ENCODE measurements at regions not wholly inside any gene's neighbourhood (a gene's known extent, or its start where the extent isn't known, plus 50 kb on each side); places are given as distances from the start of the nearest gene placed in this dataset.

GRCh38 chr4:177692907-177693306 is 250.7 kb upstream of the AGA start:
- Histone ChIP-seq H3K4me1 (ENCODE audit: control insufficient read depth in 5 of 5, insufficient read depth in 5 of 5, low read length in 5 of 5) (no peaks in the 10 kb centered on the region), H3K27ac (ENCODE audit: low read depth in 1 of 2, low read length in 1 of 2) (no peak overlapping the region), H3K27me3 (ENCODE audit: control insufficient read depth in 3 of 3, insufficient read depth in 3 of 3, low read length in 2 of 3) (no peaks in the 10 kb centered on the region), H3K36me3 (ENCODE audit: control insufficient read depth in 4 of 4, insufficient read depth in 4 of 4, low read length in 4 of 4) (no peaks in the 10 kb centered on the region), H3K9me3 (ENCODE audit: control insufficient read depth in 4 of 4, insufficient read depth in 3 of 4, low read length in 3 of 4) (peaks cover 0 to 2% (median 0%) of the 10 kb centered on the region in 4 donors), H3K4me3 (no peak overlapping the region), H3K9ac (ENCODE audit: insufficient read depth in 1 of 2, low read length in 2 of 2) (no peak overlapping the region)
- no peak for TF ChIP-seq CTCF (IDR thresholded peaks at IDR 0.05; ENCODE audit: control extremely low read depth, extremely low read depth)
- WGBS, 2 donors, result 74 to 80% methylated on average over 1 of the region's 1 CpG
- DNase-seq (no peak), ATAC-seq (ENCODE audit: insufficient read depth, low FRiP score) (no peak)

- Histone ChIP-seq H3K4me3 (no peak overlapping the region), H3K27me3 (ENCODE audit: control insufficient read depth in 3 of 3, insufficient read depth in 3 of 3, low read length in 2 of 3) (no peaks in the 10 kb centered on the region), H3K27ac (ENCODE audit: low read depth in 1 of 2, low read length in 1 of 2) (no peak overlapping the region), H3K9ac (ENCODE audit: insufficient read depth in 1 of 2, low read length in 2 of 2) (no peak overlapping the region), H3K9me3 (ENCODE audit: control insufficient read depth in 4 of 4, insufficient read depth in 3 of 4, low read length in 3 of 4) (peaks cover 0 to 2% (median 0%) of the 10 kb centered on the region in 4 donors), H3K4me1 (ENCODE audit: control insufficient read depth in 5 of 5, insufficient read depth in 5 of 5, low read length in 5 of 5) (no peaks in the 10 kb centered on the region), H3K36me3 (ENCODE audit: control insufficient read depth in 4 of 4, insufficient read depth in 4 of 4, low read length in 4 of 4) (no peaks in the 10 kb centered on the region)
- TF ChIP-seq CTCF (IDR thresholded peaks at IDR 0.05; ENCODE audit: control extremely low read depth, extremely low read depth), result no peak
- DNase-seq (no peak), ATAC-seq (ENCODE audit: insufficient read depth, low FRiP score) (no peak)
- WGBS, 2 donors, result 66 to 77% methylated on average over 8 of the region's 8 CpGs
Measured at GRCh38 chr4:177696438-177696966, 254.3 kb upstream of the AGA start.

DNA sequence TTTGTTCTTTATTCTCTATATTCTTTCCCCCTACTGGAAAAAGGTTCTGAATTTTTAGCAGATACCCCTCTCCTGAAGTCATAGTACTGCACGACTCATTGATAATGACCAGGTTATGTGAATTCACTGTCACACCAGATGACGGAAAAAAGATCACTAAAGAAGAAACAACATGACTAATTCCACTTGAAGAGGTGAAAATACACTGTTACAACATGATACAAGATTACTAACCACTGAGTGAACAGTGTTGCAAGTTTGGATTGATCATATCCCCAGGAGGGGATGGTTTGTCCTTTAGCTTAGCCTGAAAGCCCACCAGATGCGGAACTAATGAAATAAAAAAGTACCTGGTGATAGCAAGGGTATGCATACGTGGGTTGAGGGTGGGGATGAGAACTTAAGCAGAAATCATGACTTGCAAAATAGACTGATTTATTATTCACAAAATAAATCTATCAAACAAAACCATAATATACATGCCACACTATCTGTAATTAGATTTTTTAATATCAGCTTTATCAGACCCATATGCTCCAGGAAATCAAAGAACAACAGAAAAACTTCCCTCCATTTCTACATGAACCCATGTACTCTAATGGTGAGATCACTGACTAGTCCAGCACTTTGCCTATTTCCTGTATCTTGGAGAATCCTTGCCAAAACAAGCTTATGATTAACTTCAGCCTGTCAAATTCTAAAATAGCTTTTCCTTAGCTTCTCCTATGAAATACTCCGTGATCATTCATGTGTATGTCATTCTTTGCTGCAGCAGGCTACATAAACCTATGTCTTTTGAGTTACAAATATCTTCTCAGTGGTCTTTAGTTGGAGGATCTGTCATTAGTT is 257.4 kb upstream of the AGA start:
- Histone ChIP-seq H3K36me3 (ENCODE audit: control insufficient read depth in 4 of 4, insufficient read depth in 4 of 4, low read length in 4 of 4) (no peaks in the 10 kb centered on the region), H3K27ac (ENCODE audit: low read depth in 1 of 2, low read length in 1 of 2) (no peak overlapping the region), H3K4me3 (no peak overlapping the region), H3K9ac (ENCODE audit: insufficient read depth in 1 of 2, low read length in 2 of 2) (no peak overlapping the region), H3K9me3 (ENCODE audit: control insufficient read depth in 4 of 4, insufficient read depth in 3 of 4, low read length in 3 of 4) (peaks cover 0 to 2% (median 0%) of the 10 kb centered on the region in 4 donors), H3K27me3 (ENCODE audit: control insufficient read depth in 3 of 3, insufficient read depth in 3 of 3, low read length in 2 of 3) (no peaks in the 10 kb centered on the region), H3K4me1 (ENCODE audit: control insufficient read depth in 5 of 5, insufficient read depth in 5 of 5, low read length in 5 of 5) (no peaks in the 10 kb centered on the region)
- peak in 1 of 3 donors; percentile 7 for DNase-seq
- WGBS, 2 donors, result 84 to 87% methylated on average over 5 of the region's 5 CpGs
- TF ChIP-seq CTCF (IDR thresholded peaks at IDR 0.05; ENCODE audit: control extremely low read depth, extremely low read depth), result no peak
- no peak for ATAC-seq (ENCODE audit: insufficient read depth, low FRiP score)
